Fibroblast of lung (primary cell): ENCODE measurements at regions not wholly inside any gene's neighbourhood (a gene's known extent, or its start where the extent isn't known, plus 50 kb on each side); places are given as distances from the start of the nearest gene placed in this dataset.

Experiments used
- DNase-seq, 2 donors: peaks; one replicate each; pipeline versions ENCODE4 v3.0.0 to v3.0.0-alpha.2; 2010; ENCODE audit warnings: low read depth in 2 of 2
- H2AFZ ChIP-seq: 2 replicates; pipeline ENCODE4 v1.5.1; 2012; ENCODE audit warnings: low read length, control low read depth, inconsistent platforms
- H3K27ac ChIP-seq: 2 replicates; pipeline ENCODE4 v1.5.1; 2011; ENCODE audit warnings: low read length, control low read depth; ENCODE audit not compliant: insufficient read depth
- H3K27me3 ChIP-seq: 2 replicates; pipeline ENCODE4 v1.5.1; 2011; ENCODE audit warnings: mild to moderate bottlenecking, low read length; ENCODE audit not compliant: control insufficient read depth, insufficient read depth
- H3K36me3 ChIP-seq: 2 replicates; pipeline ENCODE4 v1.5.1; 2011; ENCODE audit warnings: low read length; ENCODE audit not compliant: control insufficient read depth, insufficient read depth
- H3K4me1 ChIP-seq: 2 replicates; pipeline ENCODE4 v1.5.1; 2011; ENCODE audit warnings: low read length; ENCODE audit not compliant: control insufficient read depth, insufficient read depth; ENCODE audit errors: extremely low read depth
- H3K4me2 ChIP-seq: 2 replicates; pipeline ENCODE4 v1.5.1; 2011; ENCODE audit warnings: low read length, control low read depth; ENCODE audit not compliant: insufficient read depth; ENCODE audit errors: extremely low read depth
- H3K4me3 ChIP-seq, 4 experiments: fragments of 200-600 bp in 1 of 4; sonication (generic) in 1 of 4; replicated peaks in 1 of 4; 2 replicates each; pipeline ENCODE4 v1.5.1; 2011 to 2016; ENCODE audit warnings: low read length in 4 of 4, low read depth in 3 of 4, mild to moderate bottlenecking in 3 of 4, control low read depth in 2 of 4, inconsistent platforms in 1 of 4, mixed read lengths in 1 of 4; ENCODE audit not compliant: insufficient read depth in 1 of 4; ENCODE audit errors: control extremely low read depth in 1 of 4
- H3K79me2 ChIP-seq: 2 replicates; pipeline ENCODE4 v1.5.1; 2012; ENCODE audit warnings: mild to moderate bottlenecking, low read length, inconsistent platforms; ENCODE audit not compliant: control insufficient read depth, insufficient read depth
- H3K9ac ChIP-seq: 2 replicates; pipeline ENCODE4 v1.5.1; 2011; ENCODE audit warnings: mild to moderate bottlenecking, low read length, control low read depth; ENCODE audit not compliant: insufficient read depth
- H3K9me3 ChIP-seq: 2 replicates; pipeline ENCODE4 v1.5.1; 2012; ENCODE audit warnings: low read depth, low read length; ENCODE audit not compliant: control insufficient read depth, insufficient read depth
- H4K20me1 ChIP-seq: 2 replicates; pipeline ENCODE4 v1.5.1; 2011; ENCODE audit warnings: low read length; ENCODE audit not compliant: control insufficient read depth, insufficient read depth; ENCODE audit errors: extremely low read depth
- EZH2 ChIP-seq: IDR thresholded peaks from 2 replicates; pipeline ENCODE4 v1.5.1; 2012; ENCODE audit warnings: low read length, control low read depth, mild to moderate bottlenecking; ENCODE audit errors: missing control alignments
- TF ChIP-seq, protein P1 (sequence below), 2 donors: IDR thresholded peaks in 1 of 2; conservative IDR thresholded peaks in 1 of 2; 1 replicate in 1 of 2; 2 replicates in 1 of 2; pipeline ENCODE4 v1.5.1; 2011 to 2012; ENCODE audit warnings: low read length in 2 of 2, control low read depth in 1 of 2, inconsistent platforms in 1 of 2, low read depth in 1 of 2, mild to moderate bottlenecking in 1 of 2

DNA sequence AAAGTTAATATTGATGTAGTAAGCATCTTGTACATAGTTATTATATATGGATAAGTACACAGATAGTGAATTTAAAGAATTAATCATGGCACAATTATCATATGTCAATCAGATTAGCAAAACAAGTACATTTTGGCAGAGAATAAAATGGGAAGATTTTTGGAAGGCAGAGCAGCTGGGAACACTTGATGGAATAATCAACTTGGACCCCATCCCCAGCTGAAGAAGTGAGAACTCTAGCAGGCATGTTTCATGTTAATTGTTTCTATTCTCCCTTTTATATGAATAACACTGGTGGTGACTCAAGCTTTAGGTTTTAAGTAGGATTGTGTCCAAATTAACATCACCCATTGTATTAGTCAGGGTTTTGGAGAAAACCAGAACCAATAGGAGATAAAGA lies 198.7 kb downstream of the KCNJ2 start:
- Histone ChIP-seq H3K79me2 (no peaks in the 10 kb centered on the region), H3K4me3 (no peak overlapping the region), H3K27ac (no peak overlapping the region), H3K4me1 (no peaks in the 10 kb centered on the region), H3K4me2 (no peak overlapping the region), H2AFZ (no peak overlapping the region), H4K20me1 (no peaks in the 10 kb centered on the region), H3K9me3 (no peaks in the 10 kb centered on the region), H3K36me3 (no peaks in the 10 kb centered on the region), H3K27me3 (no peaks in the 10 kb centered on the region), H3K9ac (no peak overlapping the region)
- no peak for TF ChIP-seq EZH2
- TF ChIP-seq, protein P1, sequence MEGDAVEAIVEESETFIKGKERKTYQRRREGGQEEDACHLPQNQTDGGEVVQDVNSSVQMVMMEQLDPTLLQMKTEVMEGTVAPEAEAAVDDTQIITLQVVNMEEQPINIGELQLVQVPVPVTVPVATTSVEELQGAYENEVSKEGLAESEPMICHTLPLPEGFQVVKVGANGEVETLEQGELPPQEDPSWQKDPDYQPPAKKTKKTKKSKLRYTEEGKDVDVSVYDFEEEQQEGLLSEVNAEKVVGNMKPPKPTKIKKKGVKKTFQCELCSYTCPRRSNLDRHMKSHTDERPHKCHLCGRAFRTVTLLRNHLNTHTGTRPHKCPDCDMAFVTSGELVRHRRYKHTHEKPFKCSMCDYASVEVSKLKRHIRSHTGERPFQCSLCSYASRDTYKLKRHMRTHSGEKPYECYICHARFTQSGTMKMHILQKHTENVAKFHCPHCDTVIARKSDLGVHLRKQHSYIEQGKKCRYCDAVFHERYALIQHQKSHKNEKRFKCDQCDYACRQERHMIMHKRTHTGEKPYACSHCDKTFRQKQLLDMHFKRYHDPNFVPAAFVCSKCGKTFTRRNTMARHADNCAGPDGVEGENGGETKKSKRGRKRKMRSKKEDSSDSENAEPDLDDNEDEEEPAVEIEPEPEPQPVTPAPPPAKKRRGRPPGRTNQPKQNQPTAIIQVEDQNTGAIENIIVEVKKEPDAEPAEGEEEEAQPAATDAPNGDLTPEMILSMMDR (conservative IDR thresholded peaks at IDR 0.05 in 1 of 2, IDR thresholded peaks at IDR 0.05 in 1 of 2; ENCODE audit: low read depth in 1 of 2, low read length in 2 of 2) = no peak
- peak in 1 of 2 donors; percentile 55 for DNase-seq

DNA sequence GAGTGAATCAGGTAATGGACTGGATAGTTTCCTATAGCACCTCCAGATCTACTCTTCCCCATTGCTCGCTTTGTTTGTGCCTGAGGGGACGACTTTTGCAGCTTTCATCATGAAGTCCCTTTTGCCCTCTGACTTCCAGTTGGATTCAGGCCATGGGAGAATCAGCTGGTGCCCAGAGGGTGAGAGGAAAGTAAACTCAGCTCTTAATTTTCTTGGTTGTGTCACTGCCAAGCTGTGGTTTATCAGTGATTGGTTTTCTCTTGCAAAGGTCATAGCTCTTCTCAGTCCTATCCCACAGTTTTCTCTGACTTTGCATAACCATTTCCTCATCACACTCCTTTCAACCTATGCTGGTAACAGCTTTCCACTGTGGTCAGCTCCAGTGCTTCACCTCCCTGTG lies 200.1 kb downstream of the KCNJ2 start:
- H2AFZ ChIP-seq = no peak overlapping the region
- H3K9me3 ChIP-seq = no peaks in the 10 kb centered on the region
- peak in 1 of 2 donors; percentile 36 for DNase-seq
- H3K4me2 ChIP-seq = no peak overlapping the region
- no peaks in the 10 kb centered on the region for H3K36me3 ChIP-seq
- H3K27ac ChIP-seq = no peak overlapping the region
- TF ChIP-seq EZH2 = no peak
- TF ChIP-seq, protein P1 (conservative IDR thresholded peaks at IDR 0.05 in 1 of 2, IDR thresholded peaks at IDR 0.05 in 1 of 2; ENCODE audit: low read depth in 1 of 2, low read length in 2 of 2) = no peak
- H3K79me2 ChIP-seq = no peaks in the 10 kb centered on the region
- no peak overlapping the region for H3K4me3 ChIP-seq
- H4K20me1 ChIP-seq = no peaks in the 10 kb centered on the region
- no peak overlapping the region for H3K9ac ChIP-seq
- no peaks in the 10 kb centered on the region for H3K27me3 ChIP-seq
- H3K4me1 ChIP-seq = no peaks in the 10 kb centered on the region

DNA sequence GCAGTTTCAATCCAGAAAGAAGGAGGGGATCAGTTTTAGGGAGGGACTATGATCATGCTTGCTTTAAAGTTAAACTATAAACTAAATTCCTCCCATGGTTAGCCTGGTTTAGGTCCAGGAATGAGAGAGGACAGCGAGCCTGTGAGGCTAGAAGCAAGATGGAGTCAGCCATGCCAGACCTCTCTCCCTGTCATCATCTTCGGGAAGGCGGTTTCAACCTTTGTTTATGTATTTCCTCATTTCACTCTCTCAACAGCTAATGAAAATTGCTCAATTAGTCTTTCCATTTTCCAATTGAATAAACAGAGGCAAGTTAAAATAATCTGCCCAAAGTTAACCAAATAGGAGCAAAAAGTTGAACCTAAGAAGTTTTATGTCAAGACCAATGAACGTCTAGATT lies 201.5 kb downstream of the KCNJ2 start:
- H3K36me3 ChIP-seq = no peaks in the 10 kb centered on the region
- H3K27me3 ChIP-seq = no peaks in the 10 kb centered on the region
- H4K20me1 ChIP-seq = no peaks in the 10 kb centered on the region
- no peak overlapping the region for H3K9ac ChIP-seq
- no peaks in the 10 kb centered on the region for H3K4me1 ChIP-seq
- no peak overlapping the region for H3K4me3 ChIP-seq
- H3K27ac ChIP-seq = no peak overlapping the region
- TF ChIP-seq, protein P1 (conservative IDR thresholded peaks at IDR 0.05 in 1 of 2, IDR thresholded peaks at IDR 0.05 in 1 of 2; ENCODE audit: low read depth in 1 of 2, low read length in 2 of 2) = no peak
- TF ChIP-seq EZH2 = no peak
- no peaks in the 10 kb centered on the region for H3K9me3 ChIP-seq
- DNase-seq = peak in 1 of 2 donors; percentile 61
- no peak overlapping the region for H3K4me2 ChIP-seq
- no peaks in the 10 kb centered on the region for H3K79me2 ChIP-seq
- H2AFZ ChIP-seq = no peak overlapping the region
